HepG2 (cell line): ENCODE measurements at regions not wholly inside any gene's neighbourhood (a gene's known extent, or its start where the extent isn't known, plus 50 kb on each side); places are given as distances from the start of the nearest gene placed in this dataset.

ENCODE experiments used
- ATM ChIP-seq: fragments of 450-650 bp; IDR thresholded peaks from 2 replicates; pipeline ENCODE4 v1.7.1; 2017; ENCODE audit warnings: mild to moderate bottlenecking, borderline replicate concordance
- CC2D1A ChIP-seq: sonication (generic); formaldehyde crosslinking; IDR thresholded peaks from 2 replicates; pipeline ENCODE4 v1.8.1; 2023; ENCODE audit warnings: mild to moderate bottlenecking, missing genetic modification reagents
- ETV6 ChIP-seq: sonication (generic); formaldehyde crosslinking; conservative IDR thresholded peaks from 2 replicates; pipeline ENCODE4 v1.4.0; 2020; ENCODE audit warnings: missing genetic modification reagents
- POLR2AphosphoS5 ChIP-seq: IDR thresholded peaks from 2 replicates; pipeline ENCODE4 v1.6.1; 2012; ENCODE audit warnings: low read depth, low read length
- RFX1 ChIP-seq: fragments of 450-650 bp; IDR thresholded peaks from 2 replicates; pipeline ENCODE4 v1.6.1; 2017
- RFX5 ChIP-seq: IDR thresholded peaks from 2 replicates; pipeline ENCODE4 v1.6.1; 2011; ENCODE audit warnings: low read depth, low read length, improper control_type of control experiment
- TBL1XR1 ChIP-seq: fragments of 150-350 bp; IDR thresholded peaks from 2 replicates; pipeline ENCODE4 v1.6.1; 2014; ENCODE audit warnings: borderline replicate concordance, low read length; ENCODE audit not compliant: partially characterized antibody
- ZNF10 ChIP-seq: sonication (generic); formaldehyde crosslinking; IDR thresholded peaks from 2 replicates; pipeline ENCODE4 v1.4.0; 2020; ENCODE audit warnings: mild to moderate bottlenecking, low read depth, missing genetic modification reagents, borderline replicate concordance
- ZNF180 ChIP-seq: sonication (generic); formaldehyde crosslinking; IDR thresholded peaks from 2 replicates; pipeline ENCODE4 v1.4.0; 2020; ENCODE audit warnings: low read depth, missing genetic modification reagents, borderline replicate concordance
- ZNF484 ChIP-seq: sonication (generic); formaldehyde crosslinking; IDR thresholded peaks from 2 replicates; pipeline ENCODE4 v1.5.1; 2020; ENCODE audit warnings: mild to moderate bottlenecking, low read depth, missing genetic modification reagents, borderline replicate concordance
- TF ChIP-seq, protein P1 (sequence below): sonication (generic); formaldehyde crosslinking; IDR thresholded peaks from 2 replicates; pipeline ENCODE4 v1.9.0; 2021; ENCODE audit warnings: missing genetic modification reagents, borderline replicate concordance
- TF ChIP-seq, protein P2 (sequence below): sonication (generic); formaldehyde crosslinking; conservative IDR thresholded peaks from 2 replicates; pipeline ENCODE4 v1.4.0; 2020; ENCODE audit warnings: missing genetic modification reagents
- TF ChIP-seq, protein P3 (sequence below): IDR thresholded peaks from 2 replicates; pipeline ENCODE4 v1.6.1; 2016; ENCODE audit warnings: low read depth, borderline replicate concordance
- TF ChIP-seq, protein P4 (sequence below): sonication (generic); formaldehyde crosslinking; conservative IDR thresholded peaks from 2 replicates; pipeline ENCODE4 v1.4.0; 2020; ENCODE audit warnings: missing genetic modification reagents
- TF ChIP-seq, protein P5 (sequence below): sonication (generic); formaldehyde crosslinking; IDR thresholded peaks from 2 replicates; pipeline ENCODE4 v1.4.0; 2020; ENCODE audit warnings: mild to moderate bottlenecking, missing genetic modification reagents
- TF ChIP-seq, protein P6 (sequence below): sonication (generic); formaldehyde crosslinking; IDR thresholded peaks from 2 replicates; pipeline ENCODE4 v1.4.0; 2020; ENCODE audit warnings: missing genetic modification reagents

DNA sequence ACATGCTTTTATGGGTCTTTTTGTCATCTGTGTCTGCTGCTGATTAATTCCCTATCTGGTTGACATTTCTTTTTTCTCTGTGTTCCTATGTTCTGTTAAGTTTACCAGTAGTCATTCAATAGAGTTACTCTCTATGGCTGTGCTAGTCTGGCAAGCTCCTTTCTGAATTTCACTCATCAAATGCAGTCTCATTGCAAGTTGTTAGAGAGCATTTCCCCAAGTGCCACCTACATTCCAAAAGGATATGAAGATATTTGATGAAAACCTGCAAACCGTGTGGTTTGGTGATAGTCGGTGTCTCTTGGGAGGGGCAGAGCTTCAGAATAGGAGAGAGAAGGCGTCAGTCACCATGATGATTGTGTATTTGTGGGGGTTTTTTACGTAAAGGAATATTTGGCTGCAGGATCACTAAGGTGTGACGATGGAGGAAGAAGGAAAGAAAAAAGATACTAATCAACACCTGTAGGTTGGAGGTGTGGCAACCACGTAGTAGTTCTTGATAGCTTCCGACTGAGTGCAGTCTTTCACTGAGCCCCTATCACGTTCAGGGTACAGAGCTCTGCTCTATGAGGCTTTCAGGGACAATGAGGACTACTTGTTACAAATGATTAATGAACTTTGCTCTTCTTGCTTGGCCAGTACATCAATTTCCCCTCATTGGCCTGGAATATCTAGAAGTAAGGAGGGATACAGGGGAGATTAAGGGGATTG, 73.1 kb upstream of the TNFAIP3 start (continued):
- TF ChIP-seq CC2D1A (CRISPR knock-in tag) (peak; percentile 75; the same call in 1 of the 2 replicates), ZNF484 (CRISPR knock-in tag) (no peak), TBL1XR1 (no peak), ETV6 (CRISPR knock-in tag) (no peak), ZNF10 (CRISPR knock-in tag) (no peak), ZNF180 (no peak), POLR2AphosphoS5 (no peak), RFX1 (no peak), RFX5 (no peak), ATM (no peak)
- TF ChIP-seq, protein P1, sequence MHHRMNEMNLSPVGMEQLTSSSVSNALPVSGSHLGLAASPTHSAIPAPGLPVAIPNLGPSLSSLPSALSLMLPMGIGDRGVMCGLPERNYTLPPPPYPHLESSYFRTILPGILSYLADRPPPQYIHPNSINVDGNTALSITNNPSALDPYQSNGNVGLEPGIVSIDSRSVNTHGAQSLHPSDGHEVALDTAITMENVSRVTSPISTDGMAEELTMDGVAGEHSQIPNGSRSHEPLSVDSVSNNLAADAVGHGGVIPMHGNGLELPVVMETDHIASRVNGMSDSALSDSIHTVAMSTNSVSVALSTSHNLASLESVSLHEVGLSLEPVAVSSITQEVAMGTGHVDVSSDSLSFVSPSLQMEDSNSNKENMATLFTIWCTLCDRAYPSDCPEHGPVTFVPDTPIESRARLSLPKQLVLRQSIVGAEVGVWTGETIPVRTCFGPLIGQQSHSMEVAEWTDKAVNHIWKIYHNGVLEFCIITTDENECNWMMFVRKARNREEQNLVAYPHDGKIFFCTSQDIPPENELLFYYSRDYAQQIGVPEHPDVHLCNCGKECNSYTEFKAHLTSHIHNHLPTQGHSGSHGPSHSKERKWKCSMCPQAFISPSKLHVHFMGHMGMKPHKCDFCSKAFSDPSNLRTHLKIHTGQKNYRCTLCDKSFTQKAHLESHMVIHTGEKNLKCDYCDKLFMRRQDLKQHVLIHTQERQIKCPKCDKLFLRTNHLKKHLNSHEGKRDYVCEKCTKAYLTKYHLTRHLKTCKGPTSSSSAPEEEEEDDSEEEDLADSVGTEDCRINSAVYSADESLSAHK = no peak
- TF ChIP-seq, protein P2, sequence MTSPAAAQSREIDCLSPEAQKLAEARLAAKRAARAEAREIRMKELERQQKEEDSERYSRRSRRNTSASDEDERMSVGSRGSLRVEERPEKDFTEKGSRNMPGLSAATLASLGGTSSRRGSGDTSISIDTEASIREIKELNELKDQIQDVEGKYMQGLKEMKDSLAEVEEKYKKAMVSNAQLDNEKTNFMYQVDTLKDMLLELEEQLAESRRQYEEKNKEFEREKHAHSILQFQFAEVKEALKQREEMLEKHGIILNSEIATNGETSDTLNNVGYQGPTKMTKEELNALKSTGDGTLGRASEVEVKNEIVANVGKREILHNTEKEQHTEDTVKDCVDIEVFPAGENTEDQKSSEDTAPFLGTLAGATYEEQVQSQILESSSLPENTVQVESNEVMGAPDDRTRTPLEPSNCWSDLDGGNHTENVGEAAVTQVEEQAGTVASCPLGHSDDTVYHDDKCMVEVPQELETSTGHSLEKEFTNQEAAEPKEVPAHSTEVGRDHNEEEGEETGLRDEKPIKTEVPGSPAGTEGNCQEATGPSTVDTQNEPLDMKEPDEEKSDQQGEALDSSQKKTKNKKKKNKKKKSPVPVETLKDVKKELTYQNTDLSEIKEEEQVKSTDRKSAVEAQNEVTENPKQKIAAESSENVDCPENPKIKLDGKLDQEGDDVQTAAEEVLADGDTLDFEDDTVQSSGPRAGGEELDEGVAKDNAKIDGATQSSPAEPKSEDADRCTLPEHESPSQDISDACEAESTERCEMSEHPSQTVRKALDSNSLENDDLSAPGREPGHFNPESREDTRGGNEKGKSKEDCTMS (CRISPR knock-in tag) = no peak
- TF ChIP-seq, protein P3, sequence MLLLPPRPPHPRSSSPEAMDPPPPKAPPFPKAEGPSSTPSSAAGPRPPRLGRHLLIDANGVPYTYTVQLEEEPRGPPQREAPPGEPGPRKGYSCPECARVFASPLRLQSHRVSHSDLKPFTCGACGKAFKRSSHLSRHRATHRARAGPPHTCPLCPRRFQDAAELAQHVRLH (CRISPR knock-in tag) = no peak
- TF ChIP-seq, protein P4, sequence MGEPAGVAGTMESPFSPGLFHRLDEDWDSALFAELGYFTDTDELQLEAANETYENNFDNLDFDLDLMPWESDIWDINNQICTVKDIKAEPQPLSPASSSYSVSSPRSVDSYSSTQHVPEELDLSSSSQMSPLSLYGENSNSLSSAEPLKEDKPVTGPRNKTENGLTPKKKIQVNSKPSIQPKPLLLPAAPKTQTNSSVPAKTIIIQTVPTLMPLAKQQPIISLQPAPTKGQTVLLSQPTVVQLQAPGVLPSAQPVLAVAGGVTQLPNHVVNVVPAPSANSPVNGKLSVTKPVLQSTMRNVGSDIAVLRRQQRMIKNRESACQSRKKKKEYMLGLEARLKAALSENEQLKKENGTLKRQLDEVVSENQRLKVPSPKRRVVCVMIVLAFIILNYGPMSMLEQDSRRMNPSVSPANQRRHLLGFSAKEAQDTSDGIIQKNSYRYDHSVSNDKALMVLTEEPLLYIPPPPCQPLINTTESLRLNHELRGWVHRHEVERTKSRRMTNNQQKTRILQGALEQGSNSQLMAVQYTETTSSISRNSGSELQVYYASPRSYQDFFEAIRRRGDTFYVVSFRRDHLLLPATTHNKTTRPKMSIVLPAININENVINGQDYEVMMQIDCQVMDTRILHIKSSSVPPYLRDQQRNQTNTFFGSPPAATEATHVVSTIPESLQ (CRISPR knock-in tag) = no peak
- TF ChIP-seq, protein P5, sequence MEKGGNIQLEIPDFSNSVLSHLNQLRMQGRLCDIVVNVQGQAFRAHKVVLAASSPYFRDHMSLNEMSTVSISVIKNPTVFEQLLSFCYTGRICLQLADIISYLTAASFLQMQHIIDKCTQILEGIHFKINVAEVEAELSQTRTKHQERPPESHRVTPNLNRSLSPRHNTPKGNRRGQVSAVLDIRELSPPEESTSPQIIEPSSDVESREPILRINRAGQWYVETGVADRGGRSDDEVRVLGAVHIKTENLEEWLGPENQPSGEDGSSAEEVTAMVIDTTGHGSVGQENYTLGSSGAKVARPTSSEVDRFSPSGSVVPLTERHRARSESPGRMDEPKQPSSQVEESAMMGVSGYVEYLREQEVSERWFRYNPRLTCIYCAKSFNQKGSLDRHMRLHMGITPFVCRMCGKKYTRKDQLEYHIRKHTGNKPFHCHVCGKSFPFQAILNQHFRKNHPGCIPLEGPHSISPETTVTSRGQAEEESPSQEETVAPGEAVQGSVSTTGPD (CRISPR knock-in tag) = no peak
- TF ChIP-seq, protein P6, sequence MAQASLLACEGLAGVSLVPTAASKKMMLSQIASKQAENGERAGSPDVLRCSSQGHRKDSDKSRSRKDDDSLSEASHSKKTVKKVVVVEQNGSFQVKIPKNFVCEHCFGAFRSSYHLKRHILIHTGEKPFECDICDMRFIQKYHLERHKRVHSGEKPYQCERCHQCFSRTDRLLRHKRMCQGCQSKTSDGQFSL (CRISPR knock-in tag) = no peak
